ENCODE measurements at regions not wholly inside any gene's neighbourhood (a gene's known extent, or its start where the extent isn't known, plus 50 kb on each side); places are given as distances from the start of the nearest gene placed in this dataset.

DNA sequence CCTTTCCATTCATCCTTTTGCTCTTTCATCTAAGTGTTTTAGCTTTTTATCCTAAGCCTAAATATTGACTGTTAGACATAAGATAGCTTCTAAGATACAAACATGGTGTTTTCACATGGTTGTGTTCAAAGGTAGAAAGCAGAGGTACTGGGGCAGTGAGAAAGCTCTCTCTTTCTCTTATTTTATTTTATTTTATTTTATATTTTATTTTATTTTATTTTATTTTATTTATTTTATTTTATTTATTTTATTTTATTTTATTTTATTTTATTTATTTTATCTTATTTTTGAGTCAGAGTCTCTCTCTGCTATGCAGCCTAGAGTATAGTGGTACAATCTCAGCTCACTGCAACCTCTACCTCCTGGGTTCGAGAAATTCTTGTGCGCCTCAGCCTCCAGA, 287.2 kb downstream of the IKZF2 start:
- no peak for DNase-seq (ENCODE audit: extremely low read depth, insufficient read length)
- no peaks in the 10 kb centered on the region for H3K27me3 ChIP-seq (replicated peaks; ENCODE audit: control insufficient read depth, insufficient read depth, low read length)
- H3K4me3 ChIP-seq (replicated peaks; ENCODE audit: low read depth, low read length), result no peak overlapping the region
- no peaks in the 10 kb centered on the region for H3K36me3 ChIP-seq (ENCODE audit: control insufficient read depth, insufficient read depth, low read length)
- TF ChIP-seq, protein P1, sequence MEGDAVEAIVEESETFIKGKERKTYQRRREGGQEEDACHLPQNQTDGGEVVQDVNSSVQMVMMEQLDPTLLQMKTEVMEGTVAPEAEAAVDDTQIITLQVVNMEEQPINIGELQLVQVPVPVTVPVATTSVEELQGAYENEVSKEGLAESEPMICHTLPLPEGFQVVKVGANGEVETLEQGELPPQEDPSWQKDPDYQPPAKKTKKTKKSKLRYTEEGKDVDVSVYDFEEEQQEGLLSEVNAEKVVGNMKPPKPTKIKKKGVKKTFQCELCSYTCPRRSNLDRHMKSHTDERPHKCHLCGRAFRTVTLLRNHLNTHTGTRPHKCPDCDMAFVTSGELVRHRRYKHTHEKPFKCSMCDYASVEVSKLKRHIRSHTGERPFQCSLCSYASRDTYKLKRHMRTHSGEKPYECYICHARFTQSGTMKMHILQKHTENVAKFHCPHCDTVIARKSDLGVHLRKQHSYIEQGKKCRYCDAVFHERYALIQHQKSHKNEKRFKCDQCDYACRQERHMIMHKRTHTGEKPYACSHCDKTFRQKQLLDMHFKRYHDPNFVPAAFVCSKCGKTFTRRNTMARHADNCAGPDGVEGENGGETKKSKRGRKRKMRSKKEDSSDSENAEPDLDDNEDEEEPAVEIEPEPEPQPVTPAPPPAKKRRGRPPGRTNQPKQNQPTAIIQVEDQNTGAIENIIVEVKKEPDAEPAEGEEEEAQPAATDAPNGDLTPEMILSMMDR (IDR thresholded peaks at IDR 0.05; ENCODE audit: insufficient read depth, low read length, poor library complexity, severe bottlenecking), result no peak

DNA sequence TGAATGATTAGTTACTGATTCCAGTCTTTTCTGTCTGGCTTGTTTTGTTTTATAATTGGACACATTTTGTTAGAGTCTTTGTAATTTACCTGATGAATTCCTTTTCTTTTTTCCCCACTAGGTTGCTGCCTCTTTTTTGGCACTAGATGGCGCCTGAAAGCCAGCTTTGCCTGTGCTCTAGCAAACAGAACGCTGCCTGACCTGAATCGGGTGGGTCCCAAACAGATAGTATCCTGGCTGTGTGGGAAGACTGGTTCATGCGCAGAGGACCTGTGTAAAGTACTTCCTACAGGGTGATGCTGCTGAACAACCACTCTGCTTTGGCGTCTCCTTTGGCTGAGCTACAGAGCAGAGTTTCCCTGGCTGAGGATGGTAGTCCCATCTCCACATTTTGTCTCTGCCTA, 288.2 kb downstream of the IKZF2 start:
- TF ChIP-seq, protein P1 (IDR thresholded peaks at IDR 0.05; ENCODE audit: insufficient read depth, low read length, poor library complexity, severe bottlenecking), result peak; percentile 50
- Histone ChIP-seq H3K4me3 (replicated peaks; ENCODE audit: low read depth, low read length) (no peak overlapping the region), H3K36me3 (ENCODE audit: control insufficient read depth, insufficient read depth, low read length) (no peaks in the 10 kb centered on the region), H3K27me3 (replicated peaks; ENCODE audit: control insufficient read depth, insufficient read depth, low read length) (no peaks in the 10 kb centered on the region)
- DNase-seq (ENCODE audit: extremely low read depth, insufficient read length), result peak; percentile 25

DNA sequence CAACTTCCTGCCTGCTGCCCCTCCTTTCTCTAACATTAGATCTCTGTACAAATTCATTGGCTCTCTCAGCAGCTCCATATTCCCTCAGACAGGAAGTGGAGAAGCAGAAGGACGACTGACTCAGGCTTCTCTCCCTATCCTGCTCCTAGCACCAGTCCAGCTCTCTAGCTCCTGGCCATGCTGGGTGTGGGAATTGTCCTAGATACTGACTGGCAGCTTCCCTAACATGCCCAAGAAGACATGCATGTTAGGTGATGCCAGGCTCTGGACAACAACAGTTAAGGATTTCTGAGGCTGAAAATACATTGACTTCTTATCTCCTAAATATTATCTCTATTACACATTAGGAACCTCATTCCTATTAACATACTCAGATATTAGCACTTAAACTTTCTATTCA, 292.9 kb downstream of the IKZF2 start:
- TF ChIP-seq, protein P1 (IDR thresholded peaks at IDR 0.05; ENCODE audit: insufficient read depth, low read length, poor library complexity, severe bottlenecking), result no peak
- no peaks in the 10 kb centered on the region for H3K36me3 ChIP-seq (ENCODE audit: control insufficient read depth, insufficient read depth, low read length)
- H3K27me3 ChIP-seq (replicated peaks; ENCODE audit: control insufficient read depth, insufficient read depth, low read length), result no peaks in the 10 kb centered on the region
- no peak for DNase-seq (ENCODE audit: extremely low read depth, insufficient read length)
- H3K4me3 ChIP-seq (replicated peaks; ENCODE audit: low read depth, low read length), result no peak overlapping the region

GRCh38 chr2:212854771-212855170, 296.6 kb downstream of the IKZF2 start:
- TF ChIP-seq, protein P1 (IDR thresholded peaks at IDR 0.05; ENCODE audit: insufficient read depth, low read length, poor library complexity, severe bottlenecking), result no peak
- H3K4me3 ChIP-seq (replicated peaks; ENCODE audit: low read depth, low read length), result no peak overlapping the region
- no peak for DNase-seq (ENCODE audit: extremely low read depth, insufficient read length)
- no peaks in the 10 kb centered on the region for H3K36me3 ChIP-seq (ENCODE audit: control insufficient read depth, insufficient read depth, low read length)
- no peaks in the 10 kb centered on the region for H3K27me3 ChIP-seq (replicated peaks; ENCODE audit: control insufficient read depth, insufficient read depth, low read length)

- no peak for DNase-seq (ENCODE audit: extremely low read depth, insufficient read length)
- no peak overlapping the region for H3K4me3 ChIP-seq (replicated peaks; ENCODE audit: low read depth, low read length)
- H3K27me3 ChIP-seq (replicated peaks; ENCODE audit: control insufficient read depth, insufficient read depth, low read length), result no peaks in the 10 kb centered on the region
- no peaks in the 10 kb centered on the region for H3K36me3 ChIP-seq (ENCODE audit: control insufficient read depth, insufficient read depth, low read length)
- TF ChIP-seq, protein P1 (IDR thresholded peaks at IDR 0.05; ENCODE audit: insufficient read depth, low read length, poor library complexity, severe bottlenecking), result no peak
Measured at GRCh38 chr2:212854116-212854515, 297.3 kb downstream of the IKZF2 start.

DNA sequence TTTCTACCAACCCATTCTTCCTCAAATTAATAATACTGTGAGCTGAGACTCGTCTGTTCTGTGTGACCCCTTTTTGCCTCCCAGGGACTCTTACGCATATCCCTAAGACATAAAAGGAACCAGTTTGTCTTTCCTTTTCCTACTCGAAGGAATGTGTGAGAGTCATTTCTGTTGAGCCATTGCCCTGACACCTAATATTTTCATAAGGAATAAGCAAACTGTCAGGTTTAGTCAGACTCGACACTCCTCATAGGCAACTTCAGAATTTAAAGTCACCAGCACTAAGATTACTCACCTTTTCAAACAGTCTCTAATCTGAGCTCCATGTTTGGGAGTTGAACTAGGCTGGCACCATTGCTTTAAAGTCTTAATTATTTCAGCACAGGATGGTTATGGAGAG, 305.5 kb downstream of the IKZF2 start:
- H3K27me3 ChIP-seq (replicated peaks; ENCODE audit: control insufficient read depth, insufficient read depth, low read length), result no peaks in the 10 kb centered on the region
- DNase-seq (ENCODE audit: extremely low read depth, insufficient read length), result no peak
- H3K36me3 ChIP-seq (ENCODE audit: control insufficient read depth, insufficient read depth, low read length), result no peaks in the 10 kb centered on the region
- TF ChIP-seq, protein P1 (IDR thresholded peaks at IDR 0.05; ENCODE audit: insufficient read depth, low read length, poor library complexity, severe bottlenecking), result no peak
- no peak overlapping the region for H3K4me3 ChIP-seq (replicated peaks; ENCODE audit: low read depth, low read length)
